Body of pancreas (tissue), 4 donors: ENCODE measurements at regions not wholly inside any gene's neighbourhood (a gene's known extent, or its start where the extent isn't known, plus 50 kb on each side); places are given as distances from the start of the nearest gene placed in this dataset.

ENCODE experiments used
- ATAC-seq: fragments of 150-250 bp; one replicate; pipeline ENCODE4 v1.9.1; 2016
- DNase-seq, 4 donors: peaks; one replicate each; pipeline ENCODE4 v3.0.0-alpha.2; 2019
- H3K27ac ChIP-seq, 4 donors: fragments of 200-600 bp; sonication (generic); 1 replicate in 3 of 4; 2 replicates in 1 of 4; pipeline versions ENCODE4 v1.5.1 to v1.6.1; 2016 to 2019; ENCODE audit warnings: mild to moderate bottlenecking in 1 of 4, mixed read lengths in 1 of 4, moderate library complexity in 1 of 4
- H3K27me3 ChIP-seq, 2 donors: fragments of 200-600 bp; sonication (generic); one replicate each; pipeline ENCODE4 v1.6.0; 2016; ENCODE audit warnings: mild to moderate bottlenecking in 1 of 2
- H3K36me3 ChIP-seq, 2 donors: fragments of 200-600 bp; sonication (generic); replicated peaks in 1 of 2; 2 replicates each; pipeline ENCODE4 v1.5.1; 2016; ENCODE audit warnings: low read depth in 2 of 2; ENCODE audit not compliant: insufficient read depth in 1 of 2
- H3K4me1 ChIP-seq: fragments of 200-600 bp; sonication (generic); one replicate; pipeline ENCODE4 v1.6.0; 2016
- H3K4me3 ChIP-seq, 2 donors: fragments of 200-600 bp; sonication (generic); 1 replicate in 1 of 2; 2 replicates in 1 of 2; pipeline ENCODE4 v1.5.1; 2016 to 2019
- H3K9me3 ChIP-seq, 3 donors: fragments of 200-600 bp; sonication (generic); 1 replicate in 2 of 3; 2 replicates in 1 of 3; pipeline ENCODE4 v1.5.1; 2016
- POLR2A ChIP-seq, 3 donors: fragments of 450-650 bp; IDR thresholded peaks; one replicate each; pipeline ENCODE4 v1.6.1; 2016; ENCODE audit warnings: antibody characterized with exemption in 3 of 3, mild to moderate bottlenecking in 2 of 3
- WGBS, 2 donors: methylation state at CpG; one replicate each; pipeline ENCODE4 v1.1.5; 2017; 5-methylcytosine and 5-hydroxymethylcytosine counted together
- intact Hi-C: fragments of 100-400 bp; cut with DNase I; formaldehyde crosslinking; loops from one replicate; pipeline ENCODE4 v1.15.1; 2023
- TF ChIP-seq, protein P1 (sequence below), 7 experiments: fragments of 450-650 bp in 4 of 7; fragments of 200-600 bp in 3 of 7; sonication (generic) in 3 of 7; IDR thresholded peaks; one replicate each; pipeline ENCODE4 v1.5.1; 2016 to 2019; ENCODE audit warnings: antibody characterized with exemption in 7 of 7

DNA sequence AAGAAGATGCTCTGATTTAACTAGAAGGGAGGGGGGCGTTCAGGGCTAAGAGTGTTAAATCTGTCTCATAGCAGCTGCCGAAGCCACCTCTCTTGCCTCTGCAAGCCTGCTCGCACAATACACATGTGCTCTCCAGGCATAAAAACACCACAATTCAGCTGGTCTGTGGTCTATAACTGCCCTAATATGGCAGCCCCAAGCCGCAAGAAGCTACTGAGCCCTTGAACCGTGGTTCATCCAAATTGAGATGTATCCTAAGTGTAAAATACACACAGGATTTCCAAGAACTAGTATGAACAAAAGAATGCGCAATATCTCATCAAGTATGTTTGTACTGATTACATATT, 70.8 kb upstream of the FGFR2 start:
- TF ChIP-seq POLR2A (IDR thresholded peaks at IDR 0.05), result no peak
- TF ChIP-seq, protein P1, sequence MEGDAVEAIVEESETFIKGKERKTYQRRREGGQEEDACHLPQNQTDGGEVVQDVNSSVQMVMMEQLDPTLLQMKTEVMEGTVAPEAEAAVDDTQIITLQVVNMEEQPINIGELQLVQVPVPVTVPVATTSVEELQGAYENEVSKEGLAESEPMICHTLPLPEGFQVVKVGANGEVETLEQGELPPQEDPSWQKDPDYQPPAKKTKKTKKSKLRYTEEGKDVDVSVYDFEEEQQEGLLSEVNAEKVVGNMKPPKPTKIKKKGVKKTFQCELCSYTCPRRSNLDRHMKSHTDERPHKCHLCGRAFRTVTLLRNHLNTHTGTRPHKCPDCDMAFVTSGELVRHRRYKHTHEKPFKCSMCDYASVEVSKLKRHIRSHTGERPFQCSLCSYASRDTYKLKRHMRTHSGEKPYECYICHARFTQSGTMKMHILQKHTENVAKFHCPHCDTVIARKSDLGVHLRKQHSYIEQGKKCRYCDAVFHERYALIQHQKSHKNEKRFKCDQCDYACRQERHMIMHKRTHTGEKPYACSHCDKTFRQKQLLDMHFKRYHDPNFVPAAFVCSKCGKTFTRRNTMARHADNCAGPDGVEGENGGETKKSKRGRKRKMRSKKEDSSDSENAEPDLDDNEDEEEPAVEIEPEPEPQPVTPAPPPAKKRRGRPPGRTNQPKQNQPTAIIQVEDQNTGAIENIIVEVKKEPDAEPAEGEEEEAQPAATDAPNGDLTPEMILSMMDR (IDR thresholded peaks at IDR 0.05), result no peak
- no peaks in the 10 kb centered on the region for H3K36me3 ChIP-seq
- no peaks in the 10 kb centered on the region for H3K27me3 ChIP-seq
- 40% methylated on average over 6 of the region's 6 CpGs for WGBS, 2 donors
- H3K9me3 ChIP-seq, result no peaks in the 10 kb centered on the region
- DNase-seq (no peak), ATAC-seq (no peak)
- peak overlapping the region in 3 of 4 donors; percentile 57 to 68 (median 67) for H3K27ac ChIP-seq
- H3K4me1 ChIP-seq, result peaks cover 15% of the 10 kb centered on the region
- H3K4me3 ChIP-seq, result no peak overlapping the region
- intact Hi-C loops, result no loop called here

DNA sequence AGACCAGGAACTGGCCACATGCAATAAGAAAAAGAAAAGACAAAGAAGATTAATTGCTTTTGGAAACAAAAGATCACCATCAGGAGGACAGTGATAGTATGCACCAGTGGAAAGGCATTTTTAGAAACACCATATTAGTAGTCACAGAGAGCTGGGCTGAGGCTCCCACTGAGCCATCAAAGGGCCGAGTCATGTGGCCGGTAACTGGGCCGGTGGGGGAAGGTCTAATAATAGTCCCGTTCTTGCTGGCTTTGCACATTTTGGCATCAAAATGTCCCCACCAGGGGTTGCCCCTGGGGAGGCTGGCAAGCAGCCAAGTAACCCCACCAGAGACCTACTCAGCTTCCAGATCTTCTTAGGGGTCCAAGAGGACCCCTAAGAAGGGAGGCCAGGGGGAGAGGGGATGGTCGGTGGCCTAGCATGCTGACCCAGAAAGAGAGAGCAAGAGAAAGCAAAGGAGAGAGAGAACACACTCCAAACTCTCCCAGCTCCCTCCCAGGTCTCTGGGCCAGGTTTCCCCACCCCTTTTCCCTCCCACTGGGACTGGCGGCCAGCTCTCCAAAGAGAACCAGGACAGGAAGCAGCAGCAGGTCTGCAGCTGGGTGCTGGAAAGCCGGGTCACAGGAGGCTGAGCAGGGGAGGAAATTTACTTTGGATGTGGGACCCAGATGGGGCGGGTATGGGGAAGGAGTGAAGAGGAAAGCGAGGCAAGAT, 70.2 kb upstream of the FGFR2 start:
- intact Hi-C loops, result no loop called here
- no peaks in the 10 kb centered on the region for H3K9me3 ChIP-seq
- TF ChIP-seq, protein P1 (IDR thresholded peaks at IDR 0.05), result no peak
- TF ChIP-seq POLR2A (IDR thresholded peaks at IDR 0.05), result no peak
- H3K4me1 ChIP-seq, result peaks cover 15% of the 10 kb centered on the region
- H3K4me3 ChIP-seq, result no peak overlapping the region
- DNase-seq, result peak; percentile 45 to 70 (median 66)
- peak overlapping the region in 3 of 4 donors; percentile 57 to 68 (median 67) for H3K27ac ChIP-seq
- no peaks in the 10 kb centered on the region for H3K27me3 ChIP-seq
- WGBS, 2 donors, result 14 to 15% methylated on average over 9 of the region's 9 CpGs
- ATAC-seq, result peak; percentile 89
- no peaks in the 10 kb centered on the region for H3K36me3 ChIP-seq

DNA sequence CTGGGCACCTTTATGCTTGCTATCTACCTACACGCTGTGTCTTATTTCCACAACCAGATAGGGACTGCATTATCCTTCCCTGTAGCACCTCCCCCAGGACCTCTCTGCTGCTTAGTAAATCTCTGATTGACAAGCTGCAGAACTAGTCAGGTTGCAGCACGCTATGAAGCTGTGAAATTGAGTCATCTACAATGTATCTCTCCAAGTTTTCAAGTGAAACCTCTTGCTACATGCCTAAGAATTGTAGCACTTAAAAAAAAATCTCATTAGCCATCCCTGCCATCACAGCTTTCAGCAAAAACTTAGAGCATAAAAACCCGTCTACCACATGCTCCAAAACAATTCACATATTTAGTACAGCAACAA, 69.7 kb upstream of the FGFR2 start:
- intact Hi-C loops, result no loop called here
- no peak for DNase-seq
- Histone ChIP-seq H3K27me3 (no peaks in the 10 kb centered on the region), H3K4me1 (peaks cover 15% of the 10 kb centered on the region), H3K4me3 (no peak overlapping the region), H3K36me3 (no peaks in the 10 kb centered on the region), H3K27ac (peak overlapping the region in 3 of 4 donors; percentile 57 to 68 (median 67)), H3K9me3 (no peaks in the 10 kb centered on the region)
- TF ChIP-seq, protein P1 (IDR thresholded peaks at IDR 0.05), result no peak
- no peak for TF ChIP-seq POLR2A (IDR thresholded peaks at IDR 0.05)
- no peak for ATAC-seq
- WGBS, 2 donors, result 44 to 48% methylated on average over 3 of the region's 3 CpGs

DNA sequence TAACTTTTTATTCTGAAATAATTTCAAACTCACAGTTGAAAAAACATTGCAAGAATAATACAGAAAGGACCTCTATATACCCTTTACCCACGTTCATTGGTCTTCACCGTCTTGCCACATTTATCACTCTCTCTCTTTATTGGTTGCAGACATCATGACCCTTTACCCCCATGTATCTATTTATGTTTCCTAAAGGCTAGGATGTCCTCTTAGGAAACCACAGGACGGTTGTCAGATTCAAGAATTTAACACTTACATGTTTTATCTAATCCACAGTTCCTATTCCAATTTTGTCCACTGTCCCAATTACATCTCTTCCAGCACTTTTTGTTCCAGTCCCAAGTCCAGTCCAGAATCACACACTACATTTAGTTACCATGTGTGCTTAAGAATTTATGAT, 67.6 kb upstream of the FGFR2 start:
- intact Hi-C loops, result no loop called here
- H3K9me3 ChIP-seq, result no peaks in the 10 kb centered on the region
- H3K36me3 ChIP-seq, result no peaks in the 10 kb centered on the region
- TF ChIP-seq POLR2A (IDR thresholded peaks at IDR 0.05), result no peak
- TF ChIP-seq, protein P1 (IDR thresholded peaks at IDR 0.05), result no peak
- ATAC-seq, result no peak
- DNase-seq, result no peak
- H3K4me1 ChIP-seq, result peaks cover 15% of the 10 kb centered on the region
- no peak overlapping the region for H3K4me3 ChIP-seq
- WGBS, 2 donors, result 73 to 85% methylated on average over 3 of the region's 3 CpGs
- no peaks in the 10 kb centered on the region for H3K27me3 ChIP-seq
- no peak overlapping the region for H3K27ac ChIP-seq

DNA sequence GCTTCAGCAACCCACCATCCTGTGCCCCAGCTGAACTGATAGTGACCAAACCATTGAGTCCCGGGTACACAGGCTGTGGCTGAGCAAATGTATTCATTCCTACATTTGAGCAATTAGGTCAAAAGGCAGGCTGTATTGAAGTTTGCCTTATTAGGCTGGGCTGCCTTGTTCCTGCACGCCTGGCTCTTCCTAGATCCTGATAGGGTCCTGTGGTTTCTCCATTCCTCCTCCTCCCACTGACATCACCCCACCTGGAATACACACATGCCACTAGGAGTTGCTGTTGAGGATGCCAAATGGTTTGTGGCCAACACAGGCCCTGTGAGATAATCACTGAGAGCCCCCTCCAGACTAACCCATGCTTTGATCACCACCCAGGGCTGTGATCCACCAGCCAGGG, 66.4 kb upstream of the FGFR2 start:
- WGBS, 2 donors, result 88 to 92% methylated on average over 2 of the region's 2 CpGs
- H3K27ac ChIP-seq, result no peak overlapping the region

More for the DNA sequence above, 66.4 kb upstream of the FGFR2 start:
- Histone ChIP-seq H3K4me1 (peaks cover 15% of the 10 kb centered on the region), H3K4me3 (no peak overlapping the region), H3K36me3 (no peaks in the 10 kb centered on the region), H3K9me3 (no peaks in the 10 kb centered on the region), H3K27me3 (no peaks in the 10 kb centered on the region)
- no peak for DNase-seq
- intact Hi-C loops, result no loop called here
- no peak for TF ChIP-seq POLR2A (IDR thresholded peaks at IDR 0.05)
- TF ChIP-seq, protein P1 (IDR thresholded peaks at IDR 0.05), result no peak
- ATAC-seq, result no peak
